Esophagus (tissue), 2 donors: ENCODE measurements at regions not wholly inside any gene's neighbourhood (a gene's known extent, or its start where the extent isn't known, plus 50 kb on each side); places are given as distances from the start of the nearest gene placed in this dataset.
"Not testable (repeated sequence)": the region's sequence is repeated elsewhere in the genome, so short reads cannot be mapped to it uniquely, and the experiment has no call there.

Experiments
- H3K27ac ChIP-seq, 2 donors: one replicate each; pipeline ENCODE4 v1.5.1; 2013; ENCODE audit warnings: low read depth in 2 of 2, mild to moderate bottlenecking in 2 of 2, inconsistent platforms in 1 of 2, low read length in 1 of 2, moderate library complexity in 1 of 2
- H3K27me3 ChIP-seq, 2 donors: one replicate each; pipeline ENCODE4 v1.6.1; 2013; ENCODE audit warnings: low read length in 2 of 2, control low read depth in 1 of 2, mild to moderate bottlenecking in 1 of 2; ENCODE audit not compliant: insufficient read depth in 2 of 2, control insufficient read depth in 1 of 2
- H3K36me3 ChIP-seq, 2 donors: one replicate each; pipeline ENCODE4 v1.6.1; 2013; ENCODE audit warnings: low read length in 1 of 2; ENCODE audit not compliant: control insufficient read depth in 2 of 2, insufficient read depth in 2 of 2
- H3K4me1 ChIP-seq, 2 donors: one replicate each; pipeline ENCODE4 v1.6.1; 2013; ENCODE audit warnings: low read length in 1 of 2; ENCODE audit not compliant: control insufficient read depth in 2 of 2, insufficient read depth in 2 of 2
- H3K4me3 ChIP-seq, 2 donors: one replicate each; pipeline ENCODE4 v1.5.1; 2013; ENCODE audit warnings: low read length in 2 of 2, mild to moderate bottlenecking in 2 of 2, low read depth in 1 of 2, moderate library complexity in 1 of 2
- H3K9me3 ChIP-seq, 2 donors: one replicate each; pipeline ENCODE4 v1.6.1; 2013; ENCODE audit warnings: mild to moderate bottlenecking in 2 of 2, low read depth in 1 of 2, low read length in 1 of 2, moderate library complexity in 1 of 2; ENCODE audit not compliant: control insufficient read depth in 2 of 2, insufficient read depth in 1 of 2
- WGBS, 2 donors: extraction: QIAGEN DNeasy Blood & Tissue Kit; methylation state at CpG; one replicate each; pipeline ENCODE4 v1.1.7; 2013; 5-methylcytosine and 5-hydroxymethylcytosine counted together
- donor health status: healthy with polysubstance abuse.
- donor health status: Bipolar disorder and iron deficiency.

- Histone ChIP-seq H3K36me3 (no peaks in the 10 kb centered on the region), H3K4me3 (no peak overlapping the region), H3K27me3 (no peaks in the 10 kb centered on the region), H3K4me1 (peaks cover 0 to 9% of the 10 kb centered on the region in 2 donors), H3K27ac (peak overlapping the region; percentile 72 to 76), H3K9me3 (no peaks in the 10 kb centered on the region)
- 59 to 65% methylated on average over 3 of the region's 3 CpGs for WGBS, 2 donors
Measured at GRCh38 chr10:130968511-130968910, 343.0 kb downstream of the TCERG1L start.

GRCh38 chr10:130968964-130969363 is 342.6 kb downstream of the TCERG1L start:
- Histone ChIP-seq H3K36me3 (no peaks in the 10 kb centered on the region), H3K27me3 (no peaks in the 10 kb centered on the region), H3K4me3 (no peak overlapping the region), H3K27ac (peak overlapping the region in 1 of 2 donors; percentile 72), H3K9me3 (no peaks in the 10 kb centered on the region), H3K4me1 (peaks cover 0 to 9% of the 10 kb centered on the region in 2 donors)
- WGBS, 2 donors, result 45 to 53% methylated on average over 2 of the region's 2 CpGs

GRCh38 chr10:130969700-130970099 is 341.8 kb downstream of the TCERG1L start:
- H3K27ac ChIP-seq, result no peak overlapping the region
- WGBS, 2 donors, result 62 to 67% methylated on average over 15 of the region's 15 CpGs

GRCh38 chr10:130970341-130971122 is 341.0 kb downstream of the TCERG1L start:
- Histone ChIP-seq H3K4me1 (peaks cover 0 to 9% of the 10 kb centered on the region in 2 donors), H3K27ac (no peak overlapping the region), H3K4me3 (no peak overlapping the region), H3K27me3 (no peaks in the 10 kb centered on the region), H3K36me3 (no peaks in the 10 kb centered on the region), H3K9me3 (no peaks in the 10 kb centered on the region)
- 84 to 87% methylated on average over 10 of the region's 10 CpGs for WGBS, 2 donors

More at GRCh38 chr10:130969700-130970099, 341.8 kb downstream of the TCERG1L start:
- no peaks in the 10 kb centered on the region for H3K36me3 ChIP-seq
- H3K4me1 ChIP-seq, result peaks cover 0 to 9% of the 10 kb centered on the region in 2 donors
- H3K9me3 ChIP-seq, result no peaks in the 10 kb centered on the region
- H3K4me3 ChIP-seq, result no peak overlapping the region
- no peaks in the 10 kb centered on the region for H3K27me3 ChIP-seq

GRCh38 chr10:130971123-130971435 is 340.4 kb downstream of the TCERG1L start:
- H3K4me1 ChIP-seq, result peaks cover 0 to 9% of the 10 kb centered on the region in 2 donors
- no peak overlapping the region for H3K27ac ChIP-seq
- H3K9me3 ChIP-seq, result no peaks in the 10 kb centered on the region
- H3K27me3 ChIP-seq, result no peaks in the 10 kb centered on the region
- WGBS, 2 donors, result 93% methylated on average over 8 of the region's 8 CpGs
- H3K36me3 ChIP-seq, result no peaks in the 10 kb centered on the region
- no peak overlapping the region for H3K4me3 ChIP-seq

GRCh38 chr10:130973127-130973839 is 338.2 kb downstream of the TCERG1L start:
- no peaks in the 10 kb centered on the region for H3K27me3 ChIP-seq
- no peak overlapping the region for H3K4me3 ChIP-seq
- no peaks in the 10 kb centered on the region for H3K9me3 ChIP-seq
- no peaks in the 10 kb centered on the region for H3K36me3 ChIP-seq
- WGBS, 2 donors, result 89 to 91% methylated on average over 16 of the region's 16 CpGs
- H3K4me1 ChIP-seq, result peaks cover 0 to 9% of the 10 kb centered on the region in 2 donors
- H3K27ac ChIP-seq, result no peak overlapping the region

- no peak overlapping the region for H3K4me3 ChIP-seq
- no peak overlapping the region for H3K27ac ChIP-seq
- H3K4me1 ChIP-seq, result peaks cover 0 to 9% of the 10 kb centered on the region in 2 donors
- 77 to 84% methylated on average over 8 of the region's 8 CpGs for WGBS, 2 donors
- H3K36me3 ChIP-seq, result no peaks in the 10 kb centered on the region
- no peaks in the 10 kb centered on the region for H3K9me3 ChIP-seq
- no peaks in the 10 kb centered on the region for H3K27me3 ChIP-seq
Measured at GRCh38 chr10:130974166-130974565, 337.4 kb downstream of the TCERG1L start.

GRCh38 chr10:130975351-130975750 is 336.2 kb downstream of the TCERG1L start:
- H3K27ac ChIP-seq, H3K36me3 ChIP-seq, H3K9me3 ChIP-seq, H3K4me1 ChIP-seq, H3K4me3 ChIP-seq, H3K27me3 ChIP-seq: not testable (repeated sequence)
- 88 to 89% methylated on average over 9 of the region's 9 CpGs for WGBS, 2 donors

GRCh38 chr10:130982802-130983201 is 328.7 kb downstream of the TCERG1L start:
- Histone ChIP-seq H3K9me3 (peaks cover 0 to 4% of the 10 kb centered on the region in 2 donors), H3K4me3 (no peak overlapping the region), H3K27me3 (no peaks in the 10 kb centered on the region), H3K36me3 (no peaks in the 10 kb centered on the region), H3K4me1 (no peaks in the 10 kb centered on the region), H3K27ac (no peak overlapping the region)
- WGBS, 2 donors, result 89 to 99% methylated on average over 1 of the region's 1 CpG
